ENCODE measurements at regions not wholly inside any gene's neighbourhood (a gene's known extent, or its start where the extent isn't known, plus 50 kb on each side); places are given as distances from the start of the nearest gene placed in this dataset.
A peak's percentile ranks its signal among the peaks of the same experiment; 100 is the strongest.

- no peaks in the 10 kb centered on the region for H3K4me1 Mint-ChIP-seq (ENCODE audit: low read depth, unreplicated experiment)
- BruUV-seq (replicated peaks): no TSS peak
- CTCF ChIA-PET: no interaction called here
These were observed 171.8 kb downstream of the ICOS start for GRCh38 chr2:204108330-204108751.

GRCh38 chr2:204108781-204109295, 172.3 kb downstream of the ICOS start:
- no peak overlapping the region for H3K27ac Mint-ChIP-seq (ENCODE audit: unreplicated experiment)
- H3K36me3 Mint-ChIP-seq (ENCODE audit: insufficient read depth, unreplicated experiment): no peaks in the 10 kb centered on the region
- H3K9me3 Mint-ChIP-seq (ENCODE audit: low read depth, unreplicated experiment): no peaks in the 10 kb centered on the region
- H3K27me3 Mint-ChIP-seq (ENCODE audit: unreplicated experiment): peaks cover 23% of the 10 kb centered on the region
- peaks cover 3% of the 10 kb centered on the region for H3K4me1 Mint-ChIP-seq (ENCODE audit: low read depth, unreplicated experiment)
- CTCF ChIA-PET: no interaction called here
- no peak for DNase-seq
- intact Hi-C loops (cut with micrococcal nuclease; ENCODE audit: unreplicated experiment): no loop called here
- no peak overlapping the region for H3K4me3 Mint-ChIP-seq (ENCODE audit: low read depth, unreplicated experiment)
- no TSS peak for BruUV-seq (replicated peaks)
- no peak for TF ChIP-seq CTCF (IDR thresholded peaks at IDR 0.05; ENCODE audit: unreplicated experiment)

More at GRCh38 chr2:204108330-204108751, 171.8 kb downstream of the ICOS start:
- Mint-ChIP-seq H3K4me3 (ENCODE audit: low read depth, unreplicated experiment) (no peak overlapping the region), H3K9me3 (ENCODE audit: low read depth, unreplicated experiment) (no peaks in the 10 kb centered on the region), H3K27me3 (ENCODE audit: unreplicated experiment) (peaks cover 28% of the 10 kb centered on the region), H3K27ac (ENCODE audit: unreplicated experiment) (no peak overlapping the region), H3K36me3 (ENCODE audit: insufficient read depth, unreplicated experiment) (no peaks in the 10 kb centered on the region)
- intact Hi-C loops (cut with micrococcal nuclease; ENCODE audit: unreplicated experiment): no loop called here
- DNase-seq: peak; percentile 28
- TF ChIP-seq CTCF (IDR thresholded peaks at IDR 0.05; ENCODE audit: unreplicated experiment): peak; percentile 63

GRCh38 chr2:204109681-204110080, 173.1 kb downstream of the ICOS start:
- CTCF ChIA-PET: no interaction called here
- Mint-ChIP-seq H3K4me3 (ENCODE audit: low read depth, unreplicated experiment) (no peak overlapping the region), H3K4me1 (ENCODE audit: low read depth, unreplicated experiment) (peaks cover 11% of the 10 kb centered on the region), H3K27ac (ENCODE audit: unreplicated experiment) (no peak overlapping the region), H3K9me3 (ENCODE audit: low read depth, unreplicated experiment) (no peaks in the 10 kb centered on the region), H3K27me3 (ENCODE audit: unreplicated experiment) (peaks cover 14% of the 10 kb centered on the region), H3K36me3 (ENCODE audit: insufficient read depth, unreplicated experiment) (peaks cover 4% of the 10 kb centered on the region)
- TF ChIP-seq CTCF (IDR thresholded peaks at IDR 0.05; ENCODE audit: unreplicated experiment): no peak
- intact Hi-C loops (cut with micrococcal nuclease; ENCODE audit: unreplicated experiment): loop anchor here (5.0 kb wide), 1 partner anchor 68 kb away; no protein-coding TSS in a partner anchor
- BruUV-seq (replicated peaks): no TSS peak
- no peak for DNase-seq

GRCh38 chr2:204110338-204110741, 173.8 kb downstream of the ICOS start:
- Mint-ChIP-seq H3K9me3 (ENCODE audit: low read depth, unreplicated experiment) (no peaks in the 10 kb centered on the region), H3K27ac (ENCODE audit: unreplicated experiment) (no peak overlapping the region), H3K27me3 (ENCODE audit: unreplicated experiment) (peaks cover 13% of the 10 kb centered on the region), H3K36me3 (ENCODE audit: insufficient read depth, unreplicated experiment) (peaks cover 4% of the 10 kb centered on the region), H3K4me1 (ENCODE audit: low read depth, unreplicated experiment) (peaks cover 18% of the 10 kb centered on the region), H3K4me3 (ENCODE audit: low read depth, unreplicated experiment) (no peak overlapping the region)
- DNase-seq: no peak
- CTCF ChIA-PET: no interaction called here
- no peak for TF ChIP-seq CTCF (IDR thresholded peaks at IDR 0.05; ENCODE audit: unreplicated experiment)
- no TSS peak for BruUV-seq (replicated peaks)
- intact Hi-C loops (cut with micrococcal nuclease; ENCODE audit: unreplicated experiment): loop anchor here (5.0 kb wide), 1 partner anchor 67 kb away; no protein-coding TSS in a partner anchor
